ENCODE measurements at regions not wholly inside any gene's neighbourhood (a gene's known extent, or its start where the extent isn't known, plus 50 kb on each side); places are given as distances from the start of the nearest gene placed in this dataset.

GRCh38 chr13:58979851-58980250, 1183.9 kb downstream of the DIAPH3 start:
- TF ChIP-seq CTCF (IDR thresholded peaks at IDR 0.05) (no peak), SIN3A (IDR thresholded peaks at IDR 0.05; ENCODE audit: borderline replicate concordance, low read depth, low read length) (no peak), POLR2AphosphoS5 (IDR thresholded peaks at IDR 0.05; ENCODE audit: low read depth, low read length) (no peak), FOSL2 (IDR thresholded peaks at IDR 0.05; ENCODE audit: borderline replicate concordance, low read depth) (no peak), EZH2phosphoT487 (IDR thresholded peaks at IDR 0.05; ENCODE audit: borderline replicate concordance, low read depth) (no peak), PBX3 (IDR thresholded peaks at IDR 0.05) (no peak), MEF2A (IDR thresholded peaks at IDR 0.05; ENCODE audit: borderline replicate concordance, low read depth) (no peak), TAF1 (IDR thresholded peaks at IDR 0.05; ENCODE audit: borderline replicate concordance, low read depth, low read length) (no peak), EP300 (IDR thresholded peaks at IDR 0.05; ENCODE audit: borderline replicate concordance in 1 of 2, low read depth in 1 of 2, low read length in 1 of 2) (no peak)
